22Rv1 (cell line): ENCODE measurements at regions not wholly inside any gene's neighbourhood (a gene's known extent, or its start where the extent isn't known, plus 50 kb on each side); places are given as distances from the start of the nearest gene placed in this dataset.

Source experiments
- H3K27ac ChIP-seq: fragments of 450-650 bp; 2 replicates; pipeline ENCODE4 v1.5.1; 2017
- ZFX ChIP-seq: fragments of 450-650 bp; IDR thresholded peaks from 2 replicates; pipeline ENCODE4 v1.6.1; 2017; ENCODE audit warnings: antibody characterized with exemption, borderline replicate concordance
- TF ChIP-seq, protein P1 (sequence below): fragments of 450-650 bp; IDR thresholded peaks from 2 replicates; pipeline ENCODE4 v1.5.1; 2017; ENCODE audit warnings: mild to moderate bottlenecking

GRCh38 chr2:8406271-8406670, 275.6 kb upstream of the ID2 start:
- TF ChIP-seq, protein P1, sequence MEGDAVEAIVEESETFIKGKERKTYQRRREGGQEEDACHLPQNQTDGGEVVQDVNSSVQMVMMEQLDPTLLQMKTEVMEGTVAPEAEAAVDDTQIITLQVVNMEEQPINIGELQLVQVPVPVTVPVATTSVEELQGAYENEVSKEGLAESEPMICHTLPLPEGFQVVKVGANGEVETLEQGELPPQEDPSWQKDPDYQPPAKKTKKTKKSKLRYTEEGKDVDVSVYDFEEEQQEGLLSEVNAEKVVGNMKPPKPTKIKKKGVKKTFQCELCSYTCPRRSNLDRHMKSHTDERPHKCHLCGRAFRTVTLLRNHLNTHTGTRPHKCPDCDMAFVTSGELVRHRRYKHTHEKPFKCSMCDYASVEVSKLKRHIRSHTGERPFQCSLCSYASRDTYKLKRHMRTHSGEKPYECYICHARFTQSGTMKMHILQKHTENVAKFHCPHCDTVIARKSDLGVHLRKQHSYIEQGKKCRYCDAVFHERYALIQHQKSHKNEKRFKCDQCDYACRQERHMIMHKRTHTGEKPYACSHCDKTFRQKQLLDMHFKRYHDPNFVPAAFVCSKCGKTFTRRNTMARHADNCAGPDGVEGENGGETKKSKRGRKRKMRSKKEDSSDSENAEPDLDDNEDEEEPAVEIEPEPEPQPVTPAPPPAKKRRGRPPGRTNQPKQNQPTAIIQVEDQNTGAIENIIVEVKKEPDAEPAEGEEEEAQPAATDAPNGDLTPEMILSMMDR: no peak
- no peak for TF ChIP-seq ZFX
- no peak overlapping the region for H3K27ac ChIP-seq

DNA sequence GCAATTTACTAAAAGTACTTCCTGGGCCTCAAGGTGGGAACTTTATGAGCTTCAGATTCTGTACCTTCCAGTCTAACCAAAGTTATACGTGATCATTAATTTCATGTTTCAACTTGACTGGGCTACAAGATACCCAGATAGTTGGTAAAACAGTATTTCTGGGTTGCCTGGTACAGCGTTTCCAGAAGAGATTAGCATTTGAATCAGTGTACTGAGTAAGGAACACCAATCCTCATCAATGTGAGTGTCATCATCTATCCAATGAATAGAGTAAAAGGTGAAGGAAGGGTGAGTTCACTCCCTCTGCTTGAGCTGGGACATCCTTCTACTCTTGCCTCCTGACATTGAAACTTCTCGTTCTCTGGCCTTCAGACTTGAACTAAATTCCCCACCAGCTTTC, 274.5 kb upstream of the ID2 start:
- TF ChIP-seq, protein P1: no peak
- no peak for TF ChIP-seq ZFX
- H3K27ac ChIP-seq: no peak overlapping the region

DNA sequence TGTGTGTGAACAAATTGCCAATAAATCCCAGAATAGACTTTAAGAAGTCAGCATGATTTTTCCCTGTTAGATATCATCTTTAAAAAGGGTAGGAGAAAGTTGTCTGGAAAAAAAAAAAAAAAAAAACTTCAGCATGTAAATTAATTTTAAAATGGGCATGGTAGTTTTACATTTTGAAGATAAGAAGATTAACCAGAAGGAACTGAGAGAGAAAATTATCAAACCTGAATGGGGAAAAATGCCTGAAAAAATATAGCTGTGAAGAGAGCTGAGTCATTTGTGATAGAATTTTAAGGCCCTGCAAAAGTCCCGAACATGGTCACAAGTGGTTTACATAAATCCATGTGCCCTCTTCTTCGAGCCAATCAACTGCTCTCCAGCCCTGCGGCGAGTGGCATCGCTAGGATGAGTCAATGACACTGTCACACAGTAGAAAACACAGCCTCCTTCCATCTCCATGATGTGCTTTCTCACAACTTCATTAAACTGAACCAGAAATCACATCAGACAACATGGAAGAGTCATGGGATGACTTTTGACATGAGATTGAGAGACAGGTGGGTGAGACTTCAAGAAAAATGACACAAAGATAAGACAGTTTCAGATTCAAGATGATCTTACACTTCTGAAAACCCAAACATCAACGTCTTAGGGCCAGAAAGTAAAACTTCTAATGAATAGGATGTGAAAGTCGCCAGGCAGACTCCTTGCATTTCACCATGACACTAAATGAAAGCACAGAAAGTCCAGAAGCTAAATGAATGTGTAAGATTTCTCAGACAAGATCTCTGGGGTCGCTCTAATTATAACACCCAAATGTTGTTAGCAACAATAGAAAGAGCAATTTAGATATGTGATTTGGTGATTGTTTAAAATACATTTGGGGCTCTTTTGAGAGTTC, 273.0 kb upstream of the ID2 start:
- H3K27ac ChIP-seq: no peak overlapping the region
- TF ChIP-seq, protein P1: no peak
- no peak for TF ChIP-seq ZFX

- H3K27ac ChIP-seq: no peak overlapping the region
- TF ChIP-seq, protein P1: no peak
- TF ChIP-seq ZFX: no peak
Observed at GRCh38 chr2:8409461-8410260, 272.2 kb upstream of the ID2 start.

- H3K27ac ChIP-seq: no peak overlapping the region
Observed at GRCh38 chr2:8412082-8412481, 269.8 kb upstream of the ID2 start.

GRCh38 chr2:8412586-8412985, 269.3 kb upstream of the ID2 start:
- no peak overlapping the region for H3K27ac ChIP-seq
- no peak for TF ChIP-seq ZFX
- TF ChIP-seq, protein P1: no peak

More at GRCh38 chr2:8412082-8412481, 269.8 kb upstream of the ID2 start:
- TF ChIP-seq, protein P1: no peak
- no peak for TF ChIP-seq ZFX

DNA sequence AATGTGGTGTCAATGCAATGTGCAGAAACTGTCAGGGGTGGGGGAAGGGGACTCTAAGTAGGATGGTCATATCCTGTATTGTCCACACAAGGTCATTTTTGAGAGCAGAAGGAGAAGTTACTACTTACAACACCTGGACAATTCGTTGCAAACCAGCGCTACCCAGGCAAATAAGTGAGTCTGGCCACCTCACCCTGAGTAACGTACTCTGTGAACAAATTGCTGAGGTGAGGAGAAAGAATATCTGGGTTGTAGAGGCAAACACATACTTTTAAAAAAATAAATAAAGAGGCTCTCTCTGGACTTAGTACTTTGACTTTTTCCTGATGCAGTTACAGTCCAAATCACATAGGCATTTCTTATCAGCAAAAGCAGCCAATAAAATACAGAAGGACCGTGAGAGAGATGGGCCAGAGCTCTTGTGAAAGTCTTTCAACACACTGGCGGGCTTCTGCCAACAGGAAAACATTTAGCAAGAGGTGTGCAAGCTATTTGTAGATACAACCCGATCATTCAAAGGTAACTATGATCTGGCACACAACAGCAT, 268.2 kb upstream of the ID2 start:
- no peak overlapping the region for H3K27ac ChIP-seq
- TF ChIP-seq ZFX: no peak
- TF ChIP-seq, protein P1: no peak
